GM12878 (cell line): ENCODE measurements at regions not wholly inside any gene's neighbourhood (a gene's known extent, or its start where the extent isn't known, plus 50 kb on each side); places are given as distances from the start of the nearest gene placed in this dataset.

Experiments used
- ATAC-seq: fragments of 200-7000 bp; cut with Tn5 transposase; 3 replicates; pipeline ENCODE4 v1.9.1; 2020; ENCODE audit warnings: mild to moderate bottlenecking, moderate library complexity
- BruUV-seq: library from RNA; stranded (reverse); fragments of 400-500 nt; replicated peaks from 2 replicates; lab custom pipeline; 2021; lab: Mats Ljungman, UMichigan
- CTCF ChIA-PET: fragments of 300-600 bp; sonication (Branson Sonifier 250); formaldehyde crosslinking; extraction: SDS; loops from one replicate; lab custom pipeline; 2021; ENCODE audit warnings: inconsistent platforms; lab: Yijun Ruan, JAX
- POLR2A ChIA-PET: fragments of 350-600 bp; formaldehyde crosslinking; extraction: SDS; loops from one replicate; lab custom pipeline; 2021; ENCODE audit warnings: inconsistent platforms; lab: Charles Lee
- RAD21 ChIA-PET: fragments of 300-600 bp; sonication (Branson Sonifier 250); formaldehyde crosslinking; loops from one replicate; lab custom pipeline; 2023; ENCODE audit warnings: antibody characterized with exemption; ENCODE audit not compliant: unreplicated experiment; lab: Charles Lee
- SMC1A ChIA-PET: fragments of 300-600 bp; sonication (Branson Sonifier 250); formaldehyde crosslinking; loops from one replicate; lab custom pipeline; 2023; ENCODE audit not compliant: unreplicated experiment, uncharacterized antibody; lab: Charles Lee
- DNase-seq: peaks from one replicate; pipeline ENCODE4 v3.0.0-alpha.2; 2011; ENCODE audit warnings: low read depth, low spot score
- FAIRE-seq: peaks from 3 replicates; lab custom pipeline; 2011; peaks lifted over from hg19 to GRCh38; lab: Jason Lieb, UNC
- H2AFZ ChIP-seq: 2 replicates; pipeline ENCODE4 v1.6.0; 2011; ENCODE audit warnings: low read depth, low read length, control low read depth; ENCODE audit not compliant: control insufficient read depth
- H3K27ac ChIP-seq: 2 replicates; pipeline ENCODE4 v1.5.1; 2011; ENCODE audit warnings: control low read depth; ENCODE audit not compliant: control insufficient read depth, insufficient read depth
- H3K27me3 ChIP-seq, 2 experiments: replicated peaks in 1 of 2; 2 replicates each; pipeline versions ENCODE4 v1.6.0 to v1.6.1; 2011; ENCODE audit warnings: low read length in 1 of 2; ENCODE audit not compliant: control insufficient read depth in 2 of 2, insufficient read depth in 2 of 2
- H3K36me3 ChIP-seq, 2 experiments: 2 replicates each; pipeline ENCODE4 v1.5.1; 2011; ENCODE audit warnings: low read length in 1 of 2; ENCODE audit not compliant: control insufficient read depth in 2 of 2, insufficient read depth in 2 of 2
- H3K4me1 ChIP-seq: 2 replicates; pipeline ENCODE4 v1.6.1; 2011; ENCODE audit warnings: mild to moderate bottlenecking, low read length, moderate library complexity, mixed read lengths; ENCODE audit not compliant: control insufficient read depth, insufficient read depth
- H3K4me2 ChIP-seq: 2 replicates; pipeline ENCODE4 v1.6.0; 2011; ENCODE audit warnings: control low read depth; ENCODE audit not compliant: control insufficient read depth, insufficient read depth
- H3K4me3 ChIP-seq: fragments of 200-600 bp; sonication (generic); 2 replicates; pipeline ENCODE4 v1.5.1; 2016
- H3K79me2 ChIP-seq: 2 replicates; pipeline ENCODE4 v1.6.0; 2011; ENCODE audit warnings: low read length; ENCODE audit not compliant: control insufficient read depth, insufficient read depth
- H3K9ac ChIP-seq: 2 replicates; pipeline ENCODE4 v1.8.0; 2011; ENCODE audit warnings: low read length, control low read depth, mixed read lengths; ENCODE audit not compliant: control insufficient read depth, insufficient read depth
- H3K9me3 ChIP-seq: replicated peaks from 3 replicates; pipeline ENCODE4 v1.5.1; 2011; ENCODE audit warnings: mild to moderate bottlenecking, low read length; ENCODE audit not compliant: control insufficient read depth, insufficient read depth
- H4K20me1 ChIP-seq: 2 replicates; pipeline ENCODE4 v1.6.0; 2011; ENCODE audit not compliant: control insufficient read depth, insufficient read depth
- BCL11A ChIP-seq: IDR thresholded peaks from 2 replicates; pipeline ENCODE4 v1.6.1; 2011; ENCODE audit warnings: low read depth, low read length
- BMI1 ChIP-seq: fragments of 450-650 bp; IDR thresholded peaks from 2 replicates; pipeline ENCODE4 v1.6.1; 2016; ENCODE audit warnings: mild to moderate bottlenecking, moderate library complexity, borderline replicate concordance
- CEBPZ ChIP-seq: fragments of 150-350 bp; IDR thresholded peaks from 2 replicates; pipeline ENCODE4 v1.6.1; 2016; ENCODE audit warnings: low read depth, low read length
- FOS ChIP-seq: IDR thresholded peaks from 3 replicates; pipeline ENCODE4 v1.6.1; 2011; ENCODE audit warnings: borderline replicate concordance; ENCODE audit not compliant: insufficient read length; ENCODE audit errors: extremely low read depth
- GABPA ChIP-seq: IDR thresholded peaks from 2 replicates; pipeline ENCODE4 v1.6.1; 2014; ENCODE audit warnings: antibody characterized with exemption, low read depth, mild to moderate bottlenecking, inconsistent platforms
- IRF3 ChIP-seq: fragments of 450-650 bp; IDR thresholded peaks from 2 replicates; pipeline ENCODE4 v1.6.1; 2014; ENCODE audit warnings: mild to moderate bottlenecking
- KAT2A ChIP-seq: conservative IDR thresholded peaks from 2 replicates; pipeline ENCODE4 v1.6.1; 2011; ENCODE audit warnings: low read depth, low read length; ENCODE audit not compliant: control insufficient read depth
- MTA3 ChIP-seq: IDR thresholded peaks from 2 replicates; pipeline ENCODE4 v1.6.1; 2012; ENCODE audit warnings: low read length, inconsistent platforms, borderline replicate concordance
- NFYA ChIP-seq: IDR thresholded peaks from 2 replicates; pipeline ENCODE4 v1.6.1; 2011; ENCODE audit warnings: low read depth, mild to moderate bottlenecking, low read length, improper control_type of control experiment, borderline replicate concordance
- PKNOX1 ChIP-seq: fragments of 450-650 bp; IDR thresholded peaks from 2 replicates; pipeline ENCODE4 v1.6.1; 2016; ENCODE audit warnings: mild to moderate bottlenecking
- TCF12 ChIP-seq: IDR thresholded peaks from 2 replicates; pipeline ENCODE4 v1.6.1; 2011; ENCODE audit warnings: low read depth, mild to moderate bottlenecking, low read length
- ZBTB33 ChIP-seq: fragments of 450-650 bp; IDR thresholded peaks from 2 replicates; pipeline ENCODE4 v1.6.1; 2017; ENCODE audit warnings: mild to moderate bottlenecking
- WGBS: methylation state at CpG from one replicate; pipeline ENCODE4 v1.1.6; 2016; ENCODE audit warnings: low lambda C conversion rate; ENCODE audit not compliant: insufficient replicate concordance, insufficient coverage; ENCODE audit errors: missing lambda C conversion rate; 5-methylcytosine and 5-hydroxymethylcytosine counted together
- in situ Hi-C: fragments of 300-500 bp; cut with MboI; formaldehyde crosslinking; loops from 9 replicates; pipeline ENCODE4 v1.14.3; 2018; ENCODE audit warnings: mixed read lengths
- intact Hi-C: fragments of 100-400 bp; cut with micrococcal nuclease; formaldehyde crosslinking; loops from one replicate; pipeline ENCODE4 v1.14.2; 2022; ENCODE audit not compliant: unreplicated experiment

GRCh38 chr6:153705429-153705828 lies 333.6 kb upstream of the OPRM1 start:
- ATAC-seq: no peak
- ChIA-PET RAD21 (no interaction called here), POLR2A (no interaction called here)
- Histone ChIP-seq H4K20me1 (no peaks in the 10 kb centered on the region), H3K9ac (no peak overlapping the region), H2AFZ (no peak overlapping the region), H3K4me2 (no peak overlapping the region), H3K27me3 (no peaks in the 10 kb centered on the region)
- in situ Hi-C loops (no loop called here), intact Hi-C loops (no loop called here)
- no TSS peak for BruUV-seq
- FAIRE-seq: no peak
- DNase-seq: no peak
- TF ChIP-seq BMI1 (no peak), FOS (no peak), KAT2A (no peak), GABPA (no peak), NFYA (no peak), TCF12 (no peak), IRF3 (no peak), BCL11A (no peak)
- TF ChIP-seq, all 136 proteins: peak for 0
- Histone ChIP-seq H3K4me3 (no peak overlapping the region), H3K36me3 (no peaks in the 10 kb centered on the region), H3K79me2 (no peaks in the 10 kb centered on the region), H3K9me3 (no peaks in the 10 kb centered on the region; the same call in 2 of the 3 replicates), H3K4me1 (no peaks in the 10 kb centered on the region), H3K27ac (no peak overlapping the region)
- ChIA-PET CTCF (no interaction called here), SMC1A (no interaction called here)

GRCh38 chr6:153702671-153703070 lies 336.4 kb upstream of the OPRM1 start:
- intact Hi-C loops (no loop called here), in situ Hi-C loops (no loop called here)
- H3K27ac ChIP-seq: no peak overlapping the region
- no peaks in the 10 kb centered on the region for H3K36me3 ChIP-seq
- H3K4me2 ChIP-seq: no peak overlapping the region
- no peaks in the 10 kb centered on the region for H3K79me2 ChIP-seq
- ChIA-PET CTCF (no interaction called here), POLR2A (no interaction called here), RAD21 (no interaction called here), SMC1A (no interaction called here)
- WGBS: 12% methylated on average over 2 of the region's 2 CpGs
- no peaks in the 10 kb centered on the region for H4K20me1 ChIP-seq
- no TSS peak for BruUV-seq
- no peaks in the 10 kb centered on the region for H3K27me3 ChIP-seq
- no peaks in the 10 kb centered on the region; the same call in 2 of the 3 replicates for H3K9me3 ChIP-seq
- no peak overlapping the region for H2AFZ ChIP-seq
- no peak overlapping the region for H3K4me3 ChIP-seq
- ATAC-seq (no peak), DNase-seq (no peak), FAIRE-seq (no peak)
- H3K4me1 ChIP-seq: no peaks in the 10 kb centered on the region
- no peak overlapping the region for H3K9ac ChIP-seq
- TF ChIP-seq PKNOX1: no peak
- no peak for TF ChIP-seq MTA3
- no peak for TF ChIP-seq ZBTB33
- no peak for TF ChIP-seq CEBPZ
